Keratinocyte (primary cell): ENCODE measurements at regions not wholly inside any gene's neighbourhood (a gene's known extent, or its start where the extent isn't known, plus 50 kb on each side); places are given as distances from the start of the nearest gene placed in this dataset.

ENCODE experiments used
- DNase-seq: peaks from one replicate; pipeline ENCODE4 v3.0.0-alpha.2; 2011; ENCODE audit warnings: low read depth, missing footprints, low spot score
- FAIRE-seq: peaks from 2 replicates; lab custom pipeline; 2011; peaks lifted over from hg19 to GRCh38; lab: Jason Lieb, UNC
- H2AFZ ChIP-seq: 2 replicates; pipeline ENCODE4 v1.6.0; 2012; ENCODE audit warnings: low read length, control low read depth, inconsistent platforms; ENCODE audit not compliant: control insufficient read depth
- H3K27ac ChIP-seq: 2 replicates; pipeline ENCODE4 v1.5.1; 2011; ENCODE audit warnings: low read length; ENCODE audit not compliant: control insufficient read depth, insufficient read depth
- H3K27me3 ChIP-seq: 3 replicates; pipeline ENCODE4 v1.6.0; 2011; ENCODE audit warnings: low read length; ENCODE audit not compliant: control insufficient read depth, insufficient read depth; ENCODE audit errors: extremely low read depth
- H3K36me3 ChIP-seq, 2 experiments: 2 replicates in 1 of 2; 3 replicates in 1 of 2; pipeline ENCODE4 v1.5.1; 2011; ENCODE audit warnings: low read length in 2 of 2, mild to moderate bottlenecking in 1 of 2; ENCODE audit not compliant: control insufficient read depth in 2 of 2, insufficient read depth in 2 of 2; ENCODE audit errors: extremely low read depth in 1 of 2
- H3K4me1 ChIP-seq: 3 replicates; pipeline ENCODE4 v1.5.1; 2011; ENCODE audit warnings: low read length; ENCODE audit not compliant: control insufficient read depth, insufficient read depth; ENCODE audit errors: extremely low read depth
- H3K4me2 ChIP-seq: 3 replicates; pipeline ENCODE4 v1.6.0; 2011; ENCODE audit warnings: low read depth, low read length; ENCODE audit not compliant: control insufficient read depth, insufficient read depth; ENCODE audit errors: extremely low read depth
- H3K4me3 ChIP-seq, 3 experiments: fragments of 200-600 bp in 1 of 3; sonication (generic) in 1 of 3; 2 replicates in 2 of 3; 3 replicates in 1 of 3; pipeline ENCODE4 v1.5.1; 2011 to 2016; ENCODE audit warnings: low read length in 3 of 3, mild to moderate bottlenecking in 3 of 3, control low read depth in 2 of 3, inconsistent platforms in 1 of 3, low read depth in 1 of 3, mixed read lengths in 1 of 3, mixed run types in 1 of 3, moderate library complexity in 1 of 3; ENCODE audit not compliant: control insufficient read depth in 2 of 3, insufficient read depth in 2 of 3; ENCODE audit errors: extremely low read depth in 1 of 3
- H3K79me2 ChIP-seq: 2 replicates; pipeline ENCODE4 v1.6.0; 2012; ENCODE audit warnings: low read length; ENCODE audit not compliant: control insufficient read depth, insufficient read depth
- H3K9ac ChIP-seq: 3 replicates; pipeline ENCODE4 v1.6.0; 2011; ENCODE audit warnings: low read length; ENCODE audit not compliant: control insufficient read depth, insufficient read depth; ENCODE audit errors: extremely low read depth
- H3K9me1 ChIP-seq: 3 replicates; pipeline ENCODE4 v1.6.0; 2011; ENCODE audit warnings: low read length; ENCODE audit not compliant: control insufficient read depth, insufficient read depth; ENCODE audit errors: extremely low read depth
- H3K9me3 ChIP-seq: 2 replicates; pipeline ENCODE4 v1.5.1; 2012; ENCODE audit warnings: low read depth, low read length; ENCODE audit not compliant: control insufficient read depth
- H4K20me1 ChIP-seq: 3 replicates; pipeline ENCODE4 v1.6.0; 2011; ENCODE audit warnings: low read length; ENCODE audit not compliant: control insufficient read depth, insufficient read depth; ENCODE audit errors: extremely low read depth
- CTCF ChIP-seq, 3 experiments: IDR thresholded peaks in 1 of 3; conservative IDR thresholded peaks in 1 of 3; optimal IDR thresholded peaks in 1 of 3; 2 replicates in 2 of 3; 3 replicates in 1 of 3; pipeline versions ENCODE3 to v1.5.1; 2011; ENCODE audit warnings: low read length in 3 of 3, mild to moderate bottlenecking in 3 of 3, moderate library complexity in 2 of 3, control low read depth in 1 of 3, inconsistent platforms in 1 of 3; ENCODE audit not compliant: insufficient read depth in 2 of 3; ENCODE audit errors: extremely low read depth in 1 of 3
- EZH2 ChIP-seq: IDR thresholded peaks from one replicate; pipeline ENCODE4 v1.6.1; 2012; ENCODE audit warnings: inconsistent platforms, mild to moderate bottlenecking, low read length, moderate library complexity
- dilution Hi-C: fragments of 300-500 bp; cut with MboI; formaldehyde crosslinking; loops from one replicate; pipeline ENCODE4 v1.7.0; 2020; ENCODE audit warnings: low sequenced_read_pairs; ENCODE audit not compliant: extremely low pct_ligation_motif_present

DNA sequence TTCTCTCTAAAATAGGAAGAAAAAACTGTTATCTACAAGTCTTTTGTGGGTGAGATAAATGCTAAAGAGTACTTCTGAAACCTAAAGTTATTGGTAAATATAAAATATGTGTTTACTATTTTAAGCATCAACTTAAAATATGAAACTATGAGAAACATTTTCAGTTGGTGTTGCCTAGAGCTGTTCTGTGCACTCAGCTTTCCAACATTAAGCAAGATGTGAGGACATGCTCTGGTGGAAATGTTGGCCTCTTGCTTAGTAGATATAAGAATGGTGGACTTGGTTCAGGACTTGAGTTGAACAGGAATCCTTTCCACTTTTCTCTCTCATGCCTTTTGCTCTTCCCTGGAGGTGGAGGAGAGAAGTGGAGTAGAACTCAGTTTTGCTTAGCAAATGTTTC lies 164.1 kb upstream of the PELI2 start:
- FAIRE-seq: no peak

GRCh38 chr14:55955175-55955574 lies 163.0 kb upstream of the PELI2 start:
- TF ChIP-seq EZH2: no peak
- no peak for TF ChIP-seq CTCF (optimal IDR thresholded peaks at IDR 0.05 in 1 of 3, IDR thresholded peaks at IDR 0.05 in 1 of 3, conservative IDR thresholded peaks at IDR 0.05 in 1 of 3; ENCODE audit: extremely low read depth in 1 of 3, insufficient read depth in 2 of 3, low read length in 3 of 3)
- Histone ChIP-seq H3K9me3 (no peaks in the 10 kb centered on the region), H3K9ac (no peak overlapping the region), H4K20me1 (no peaks in the 10 kb centered on the region), H3K27me3 (peaks cover 5% of the 10 kb centered on the region), H3K9me1 (no peaks in the 10 kb centered on the region), H3K36me3 (no peaks in the 10 kb centered on the region), H3K27ac (no peak overlapping the region), H3K79me2 (no peaks in the 10 kb centered on the region), H3K4me1 (no peaks in the 10 kb centered on the region), H3K4me2 (no peak overlapping the region), H3K4me3 (no peak overlapping the region), H2AFZ (no peak overlapping the region)
- dilution Hi-C loops: no loop called here
- DNase-seq (no peak), FAIRE-seq (no peak)

More for the DNA sequence above, 164.1 kb upstream of the PELI2 start:
- Histone ChIP-seq H3K4me3 (no peak overlapping the region), H3K27ac (no peak overlapping the region), H2AFZ (no peak overlapping the region), H3K36me3 (no peaks in the 10 kb centered on the region), H3K9me3 (no peaks in the 10 kb centered on the region), H3K9me1 (no peaks in the 10 kb centered on the region), H3K79me2 (no peaks in the 10 kb centered on the region), H3K4me1 (no peaks in the 10 kb centered on the region), H3K9ac (no peak overlapping the region), H3K4me2 (no peak overlapping the region), H3K27me3 (peaks cover 5% of the 10 kb centered on the region), H4K20me1 (no peaks in the 10 kb centered on the region)
- no peak for TF ChIP-seq EZH2
- TF ChIP-seq CTCF (optimal IDR thresholded peaks at IDR 0.05 in 1 of 3, IDR thresholded peaks at IDR 0.05 in 1 of 3, conservative IDR thresholded peaks at IDR 0.05 in 1 of 3; ENCODE audit: extremely low read depth in 1 of 3, insufficient read depth in 2 of 3, low read length in 3 of 3): no peak
- no peak for DNase-seq
- dilution Hi-C loops: no loop called here
